ENCODE measurements at regions not wholly inside any gene's neighbourhood (a gene's known extent, or its start where the extent isn't known, plus 50 kb on each side); places are given as distances from the start of the nearest gene placed in this dataset.
A peak's percentile ranks its signal among the peaks of the same experiment; 100 is the strongest.

DNA sequence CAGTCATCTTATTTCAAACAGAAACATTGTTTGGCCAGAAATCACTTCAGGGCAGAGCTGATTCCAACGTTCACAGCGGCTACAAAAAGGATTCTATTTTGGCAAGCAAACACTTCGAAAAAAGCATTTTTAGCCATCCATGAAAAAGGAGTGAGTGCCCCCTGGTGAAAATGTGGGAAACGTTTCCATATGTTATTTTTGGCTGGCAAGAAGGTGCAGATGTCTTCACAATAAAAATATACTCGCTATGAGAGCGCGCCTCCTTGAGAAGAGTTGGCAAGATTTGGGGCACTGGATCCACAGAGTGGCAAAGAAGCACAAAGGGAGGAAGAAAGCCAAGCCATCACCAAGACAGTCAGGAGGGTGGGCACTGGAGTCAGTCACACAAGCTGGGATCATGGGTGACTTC, 191.1 kb downstream of the CHD9NB start:
- peak in 1 of 2 experiments; percentile 23 for DNase-seq (ENCODE audit: low read depth in 1 of 2, low spot score in 1 of 2)
- ChIA-PET POLR2A (no interaction called here), CTCF (interaction anchor here (1.0 to 4.3 kb wide), 4 partner anchors 51 to 707 kb away, joined by 3 to 22 read pairs (median 5); no protein-coding TSS in a partner anchor)
- Histone ChIP-seq H3K9me3 (no peaks in the 10 kb centered on the region), H3K4me1 (no peaks in the 10 kb centered on the region), H3K4me2 (no peak overlapping the region), H3K4me3 (no peak overlapping the region), H3K27ac (no peak overlapping the region)
- no peak for FAIRE-seq
- ATAC-seq = no peak
- WGBS (ENCODE audit: missing lambda C conversion rate) = 12% methylated on average over 7 of the region's 7 CpGs
- TF ChIP-seq, protein P1, sequence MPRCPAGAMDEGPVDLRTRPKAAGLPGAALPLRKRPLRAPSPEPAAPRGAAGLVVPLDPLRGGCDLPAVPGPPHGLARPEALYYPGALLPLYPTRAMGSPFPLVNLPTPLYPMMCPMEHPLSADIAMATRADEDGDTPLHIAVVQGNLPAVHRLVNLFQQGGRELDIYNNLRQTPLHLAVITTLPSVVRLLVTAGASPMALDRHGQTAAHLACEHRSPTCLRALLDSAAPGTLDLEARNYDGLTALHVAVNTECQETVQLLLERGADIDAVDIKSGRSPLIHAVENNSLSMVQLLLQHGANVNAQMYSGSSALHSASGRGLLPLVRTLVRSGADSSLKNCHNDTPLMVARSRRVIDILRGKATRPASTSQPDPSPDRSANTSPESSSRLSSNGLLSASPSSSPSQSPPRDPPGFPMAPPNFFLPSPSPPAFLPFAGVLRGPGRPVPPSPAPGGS (IDR thresholded peaks at IDR 0.05) = no peak
- TF ChIP-seq, protein P2, sequence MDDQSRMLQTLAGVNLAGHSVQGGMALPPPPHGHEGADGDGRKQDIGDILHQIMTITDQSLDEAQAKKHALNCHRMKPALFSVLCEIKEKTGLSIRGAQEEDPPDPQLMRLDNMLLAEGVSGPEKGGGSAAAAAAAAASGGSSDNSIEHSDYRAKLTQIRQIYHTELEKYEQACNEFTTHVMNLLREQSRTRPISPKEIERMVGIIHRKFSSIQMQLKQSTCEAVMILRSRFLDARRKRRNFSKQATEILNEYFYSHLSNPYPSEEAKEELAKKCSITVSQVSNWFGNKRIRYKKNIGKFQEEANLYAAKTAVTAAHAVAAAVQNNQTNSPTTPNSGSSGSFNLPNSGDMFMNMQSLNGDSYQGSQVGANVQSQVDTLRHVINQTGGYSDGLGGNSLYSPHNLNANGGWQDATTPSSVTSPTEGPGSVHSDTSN (IDR thresholded peaks at IDR 0.05) = no peak
- no peak for TF ChIP-seq MAZ (IDR thresholded peaks at IDR 0.05; ENCODE audit: borderline replicate concordance, low read depth, low read length)
- peak; percentile 56 for TF ChIP-seq SMC3 (IDR thresholded peaks at IDR 0.05)
- TF ChIP-seq, protein P3, sequence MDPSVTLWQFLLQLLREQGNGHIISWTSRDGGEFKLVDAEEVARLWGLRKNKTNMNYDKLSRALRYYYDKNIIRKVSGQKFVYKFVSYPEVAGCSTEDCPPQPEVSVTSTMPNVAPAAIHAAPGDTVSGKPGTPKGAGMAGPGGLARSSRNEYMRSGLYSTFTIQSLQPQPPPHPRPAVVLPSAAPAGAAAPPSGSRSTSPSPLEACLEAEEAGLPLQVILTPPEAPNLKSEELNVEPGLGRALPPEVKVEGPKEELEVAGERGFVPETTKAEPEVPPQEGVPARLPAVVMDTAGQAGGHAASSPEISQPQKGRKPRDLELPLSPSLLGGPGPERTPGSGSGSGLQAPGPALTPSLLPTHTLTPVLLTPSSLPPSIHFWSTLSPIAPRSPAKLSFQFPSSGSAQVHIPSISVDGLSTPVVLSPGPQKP (IDR thresholded peaks at IDR 0.05; ENCODE audit: low read depth, low read length) = no peak
- no peak for TF ChIP-seq KDM1A (IDR thresholded peaks at IDR 0.05; ENCODE audit: low read depth)
- TF ChIP-seq, protein P4, sequence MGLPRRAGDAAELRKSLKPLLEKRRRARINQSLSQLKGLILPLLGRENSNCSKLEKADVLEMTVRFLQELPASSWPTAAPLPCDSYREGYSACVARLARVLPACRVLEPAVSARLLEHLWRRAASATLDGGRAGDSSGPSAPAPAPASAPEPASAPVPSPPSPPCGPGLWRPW (IDR thresholded peaks at IDR 0.05) = no peak
- TF ChIP-seq RAD21 (conservative IDR thresholded peaks at IDR 0.05 in 1 of 2, IDR thresholded peaks at IDR 0.05 in 1 of 2) = peak; percentile 63 to 66
- TF ChIP-seq PHF8 (IDR thresholded peaks at IDR 0.05; ENCODE audit: borderline replicate concordance, low read depth) = no peak
- TF ChIP-seq, protein P5, sequence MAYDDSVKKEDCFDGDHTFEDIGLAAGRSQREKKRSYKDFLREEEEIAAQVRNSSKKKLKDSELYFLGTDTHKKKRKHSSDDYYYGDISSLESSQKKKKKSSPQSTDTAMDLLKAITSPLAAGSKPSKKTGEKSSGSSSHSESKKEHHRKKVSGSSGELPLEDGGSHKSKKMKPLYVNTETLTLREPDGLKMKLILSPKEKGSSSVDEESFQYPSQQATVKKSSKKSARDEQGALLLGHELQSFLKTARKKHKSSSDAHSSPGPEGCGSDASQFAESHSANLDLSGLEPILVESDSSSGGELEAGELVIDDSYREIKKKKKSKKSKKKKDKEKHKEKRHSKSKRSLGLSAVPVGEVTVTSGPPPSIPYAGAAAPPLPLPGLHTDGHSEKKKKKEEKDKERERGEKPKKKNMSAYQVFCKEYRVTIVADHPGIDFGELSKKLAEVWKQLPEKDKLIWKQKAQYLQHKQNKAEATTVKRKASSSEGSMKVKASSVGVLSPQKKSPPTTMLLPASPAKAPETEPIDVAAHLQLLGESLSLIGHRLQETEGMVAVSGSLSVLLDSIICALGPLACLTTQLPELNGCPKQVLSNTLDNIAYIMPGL (CRISPR knock-in tag; IDR thresholded peaks at IDR 0.05; ENCODE audit: borderline replicate concordance) = no peak
- TF ChIP-seq POLR2A (IDR thresholded peaks at IDR 0.05; ENCODE audit: low read length) = no peak
- TF ChIP-seq, protein P6, sequence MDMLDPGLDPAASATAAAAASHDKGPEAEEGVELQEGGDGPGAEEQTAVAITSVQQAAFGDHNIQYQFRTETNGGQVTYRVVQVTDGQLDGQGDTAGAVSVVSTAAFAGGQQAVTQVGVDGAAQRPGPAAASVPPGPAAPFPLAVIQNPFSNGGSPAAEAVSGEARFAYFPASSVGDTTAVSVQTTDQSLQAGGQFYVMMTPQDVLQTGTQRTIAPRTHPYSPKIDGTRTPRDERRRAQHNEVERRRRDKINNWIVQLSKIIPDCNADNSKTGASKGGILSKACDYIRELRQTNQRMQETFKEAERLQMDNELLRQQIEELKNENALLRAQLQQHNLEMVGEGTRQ (IDR thresholded peaks at IDR 0.05) = no peak
- no peak for TF ChIP-seq HDAC2 (IDR thresholded peaks at IDR 0.05)
- TF ChIP-seq, protein P7, sequence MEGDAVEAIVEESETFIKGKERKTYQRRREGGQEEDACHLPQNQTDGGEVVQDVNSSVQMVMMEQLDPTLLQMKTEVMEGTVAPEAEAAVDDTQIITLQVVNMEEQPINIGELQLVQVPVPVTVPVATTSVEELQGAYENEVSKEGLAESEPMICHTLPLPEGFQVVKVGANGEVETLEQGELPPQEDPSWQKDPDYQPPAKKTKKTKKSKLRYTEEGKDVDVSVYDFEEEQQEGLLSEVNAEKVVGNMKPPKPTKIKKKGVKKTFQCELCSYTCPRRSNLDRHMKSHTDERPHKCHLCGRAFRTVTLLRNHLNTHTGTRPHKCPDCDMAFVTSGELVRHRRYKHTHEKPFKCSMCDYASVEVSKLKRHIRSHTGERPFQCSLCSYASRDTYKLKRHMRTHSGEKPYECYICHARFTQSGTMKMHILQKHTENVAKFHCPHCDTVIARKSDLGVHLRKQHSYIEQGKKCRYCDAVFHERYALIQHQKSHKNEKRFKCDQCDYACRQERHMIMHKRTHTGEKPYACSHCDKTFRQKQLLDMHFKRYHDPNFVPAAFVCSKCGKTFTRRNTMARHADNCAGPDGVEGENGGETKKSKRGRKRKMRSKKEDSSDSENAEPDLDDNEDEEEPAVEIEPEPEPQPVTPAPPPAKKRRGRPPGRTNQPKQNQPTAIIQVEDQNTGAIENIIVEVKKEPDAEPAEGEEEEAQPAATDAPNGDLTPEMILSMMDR (IDR thresholded peaks at IDR 0.05) = peak; percentile 38

DNA sequence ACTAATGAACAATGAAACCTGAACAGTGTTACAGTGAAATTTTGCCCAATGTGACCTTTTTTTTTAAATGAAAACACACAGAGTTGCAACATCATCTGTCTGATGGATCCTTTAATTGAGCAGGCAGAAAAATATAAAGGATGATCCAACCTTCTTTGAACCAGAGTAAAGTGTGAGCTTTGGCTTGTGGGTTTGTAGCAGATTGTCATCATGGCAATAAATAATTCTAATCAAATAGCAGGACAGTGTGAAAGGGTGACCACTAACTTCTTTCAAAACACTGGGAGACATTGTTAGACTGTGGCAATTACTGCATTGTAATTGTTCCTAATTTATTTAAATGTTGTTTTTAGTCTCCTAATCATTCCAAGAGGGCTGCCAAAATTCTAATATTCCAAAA, 197.2 kb downstream of the CHD9NB start:
- H3K4me1 ChIP-seq = no peaks in the 10 kb centered on the region
- FAIRE-seq (no peak), DNase-seq (ENCODE audit: low read depth in 1 of 2, low spot score in 1 of 2) (no peak), ATAC-seq (no peak)
- ChIA-PET POLR2A (no interaction called here), CTCF (interaction anchor here (1.1 kb wide), 1 partner anchor 57 kb away, joined by 6 read pairs; no protein-coding TSS in a partner anchor)
- no peaks in the 10 kb centered on the region for H3K9me3 ChIP-seq
- H3K27ac ChIP-seq = no peak overlapping the region
- H3K4me2 ChIP-seq = no peak overlapping the region
- TF ChIP-seq ZSCAN20 (CRISPR knock-in tag; IDR thresholded peaks at IDR 0.05) (no peak), KDM1A (IDR thresholded peaks at IDR 0.05; ENCODE audit: low read depth) (no peak), RCOR1 (IDR thresholded peaks at IDR 0.05; ENCODE audit: low read depth, low read length) (no peak), MYC (IDR thresholded peaks at IDR 0.05; ENCODE audit: borderline replicate concordance, low read length) (no peak), NFE2L2 (conservative IDR thresholded peaks at IDR 0.05; ENCODE audit: low read length) (no peak), SMC3 (IDR thresholded peaks at IDR 0.05) (no peak), SREBF2 (IDR thresholded peaks at IDR 0.05) (no peak), HEYL (CRISPR knock-in tag; IDR thresholded peaks at IDR 0.05) (no peak), ZC3H11A (IDR thresholded peaks at IDR 0.05) (no peak), POLR2AphosphoS2 (conservative IDR thresholded peaks at IDR 0.05; ENCODE audit: low read length) (no peak), JUN (IDR thresholded peaks at IDR 0.05) (no peak), CHD4 (IDR thresholded peaks at IDR 0.05; ENCODE audit: borderline replicate concordance) (no peak)
- TF ChIP-seq, protein P2 (IDR thresholded peaks at IDR 0.05) = no peak
- TF ChIP-seq, protein P8, sequence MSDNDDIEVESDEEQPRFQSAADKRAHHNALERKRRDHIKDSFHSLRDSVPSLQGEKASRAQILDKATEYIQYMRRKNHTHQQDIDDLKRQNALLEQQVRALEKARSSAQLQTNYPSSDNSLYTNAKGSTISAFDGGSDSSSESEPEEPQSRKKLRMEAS (IDR thresholded peaks at IDR 0.05) = no peak
- TF ChIP-seq, protein P9, sequence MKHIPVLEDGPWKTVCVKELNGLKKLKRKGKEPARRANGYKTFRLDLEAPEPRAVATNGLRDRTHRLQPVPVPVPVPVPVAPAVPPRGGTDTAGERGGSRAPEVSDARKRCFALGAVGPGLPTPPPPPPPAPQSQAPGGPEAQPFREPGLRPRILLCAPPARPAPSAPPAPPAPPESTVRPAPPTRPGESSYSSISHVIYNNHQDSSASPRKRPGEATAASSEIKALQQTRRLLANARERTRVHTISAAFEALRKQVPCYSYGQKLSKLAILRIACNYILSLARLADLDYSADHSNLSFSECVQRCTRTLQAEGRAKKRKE (CRISPR knock-in tag; IDR thresholded peaks at IDR 0.05; ENCODE audit: low read depth) = no peak
- no peak overlapping the region for H3K4me3 ChIP-seq

All from A549 (cell line).